Effector CD4-positive, alpha-beta T cell (primary cell): ENCODE measurements at regions not wholly inside any gene's neighbourhood (a gene's known extent, or its start where the extent isn't known, plus 50 kb on each side); places are given as distances from the start of the nearest gene placed in this dataset.
"Not testable (repeated sequence)": the region's sequence is repeated elsewhere in the genome, so short reads cannot be mapped to it uniquely, and the experiment has no call there.

Experiments
- DNase-seq: peaks from one replicate; pipeline ENCODE4 v3.0.0-alpha.2; 2020

- DNase-seq = not testable (repeated sequence)
These were observed 64.2 kb upstream of the METTL9 start for GRCh38 chr16:21535201-21535600.

- DNase-seq = not testable (repeated sequence)
These were observed 62.6 kb upstream of the METTL9 start for GRCh38 chr16:21536740-21537139.

- not testable (repeated sequence) for DNase-seq
These were observed 61.8 kb upstream of the METTL9 start for GRCh38 chr16:21537598-21537997.

- not testable (repeated sequence) for DNase-seq
These were observed 60.2 kb upstream of the METTL9 start for GRCh38 chr16:21539107-21539618.

- not testable (repeated sequence) for DNase-seq
These were observed 58.5 kb upstream of the METTL9 start for GRCh38 chr16:21540770-21541433.

GRCh38 chr16:21541611-21542051, 57.7 kb upstream of the METTL9 start:
- DNase-seq = not testable (repeated sequence)

- not testable (repeated sequence) for DNase-seq
These were observed 57.3 kb upstream of the METTL9 start for GRCh38 chr16:21542075-21542474.

- DNase-seq = not testable (repeated sequence)
These were observed 56.8 kb upstream of the METTL9 start for GRCh38 chr16:21542491-21543124.

- DNase-seq = not testable (repeated sequence)
These were observed 56.1 kb upstream of the METTL9 start for GRCh38 chr16:21543151-21543836.

GRCh38 chr16:21545664-21546326, 53.6 kb upstream of the METTL9 start:
- not testable (repeated sequence) for DNase-seq

GRCh38 chr16:21549396-21549795, 50.0 kb upstream of the METTL9 start:
- not testable (repeated sequence) for DNase-seq
